ENCODE measurements at regions not wholly inside any gene's neighbourhood (a gene's known extent, or its start where the extent isn't known, plus 50 kb on each side); places are given as distances from the start of the nearest gene placed in this dataset.
"Not testable (repeated sequence)": the region's sequence is repeated elsewhere in the genome, so short reads cannot be mapped to it uniquely, and the experiment has no call there.

- no peak for DNase-seq (ENCODE audit: low read depth)
Measured at GRCh38 chr20:40933758-40934157, 94.9 kb upstream of the TOP1 start.

- no peak for DNase-seq (ENCODE audit: low read depth)
Measured at GRCh38 chr20:40938020-40938419, 90.6 kb upstream of the TOP1 start.

GRCh38 chr20:40939667-40940066 lies 89.0 kb upstream of the TOP1 start:
- DNase-seq (ENCODE audit: low read depth), result no peak

GRCh38 chr20:40941133-40941610 lies 87.5 kb upstream of the TOP1 start:
- no peak for DNase-seq (ENCODE audit: low read depth)

GRCh38 chr20:40942006-40942405 lies 86.6 kb upstream of the TOP1 start:
- DNase-seq (ENCODE audit: low read depth), result no peak

DNA sequence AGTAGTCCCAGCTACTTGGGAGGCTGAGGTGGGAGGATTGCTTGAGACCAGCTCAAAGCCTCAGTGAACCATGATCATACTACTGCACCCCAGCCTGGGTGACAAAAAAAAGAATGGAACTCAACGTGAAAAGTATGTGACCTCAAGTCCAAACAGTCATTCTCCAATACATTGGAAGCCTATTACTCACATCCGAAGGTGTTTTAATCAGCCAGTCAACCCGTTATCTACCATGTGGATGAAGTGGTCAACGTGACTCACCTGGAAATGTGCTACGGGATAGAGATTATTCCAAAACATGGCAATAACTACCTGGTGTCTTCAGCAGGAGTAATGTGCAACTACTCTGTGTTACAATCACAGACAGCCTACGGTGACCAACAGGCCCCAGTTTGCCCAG lies 85.8 kb upstream of the TOP1 start:
- no peak for DNase-seq (ENCODE audit: low read depth)

- no peak for DNase-seq (ENCODE audit: low read depth)
Measured at GRCh38 chr20:40943591-40943990, 85.0 kb upstream of the TOP1 start.

- DNase-seq (ENCODE audit: low read depth), result no peak
Measured at GRCh38 chr20:40945189-40945588, 83.4 kb upstream of the TOP1 start.

DNA sequence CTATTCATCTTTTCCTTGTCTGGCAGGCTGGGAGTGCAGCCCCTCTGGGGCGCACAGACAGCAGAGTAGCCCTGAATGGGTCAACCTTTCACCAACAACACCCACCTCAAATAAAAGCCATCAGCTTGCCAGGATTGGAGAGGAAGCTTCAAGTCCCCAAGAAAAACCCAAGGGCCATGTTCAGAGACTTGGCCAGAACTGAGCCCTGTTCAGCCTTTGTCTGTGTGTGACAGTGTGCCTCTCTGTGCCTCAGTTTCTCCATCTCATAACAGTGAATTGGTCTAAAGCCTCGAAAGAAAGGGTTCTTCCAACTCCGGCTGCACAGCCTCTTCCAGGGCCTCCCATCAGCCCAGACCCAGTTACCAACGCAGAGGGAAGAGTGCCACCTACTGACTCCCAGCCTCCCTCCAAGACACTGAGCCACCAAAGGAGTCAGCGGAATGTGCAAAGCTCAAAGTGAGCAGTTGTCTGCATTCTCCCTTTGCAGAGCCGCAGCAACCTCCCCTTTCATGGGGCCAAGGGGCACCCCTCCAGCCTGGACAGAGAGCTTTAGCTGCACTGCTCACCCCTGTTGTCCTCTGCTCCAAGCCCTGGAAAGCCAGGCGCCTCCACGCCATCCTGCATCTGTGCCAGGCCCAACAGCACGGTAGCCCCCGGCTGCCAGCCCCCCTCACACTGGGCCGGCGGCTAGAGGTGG lies 82.7 kb upstream of the TOP1 start:
- DNase-seq (ENCODE audit: low read depth), result no peak

- DNase-seq (ENCODE audit: low read depth), result no peak
Measured at GRCh38 chr20:40946451-40946850, 82.2 kb upstream of the TOP1 start.

GRCh38 chr20:40948465-40949267 lies 80.0 kb upstream of the TOP1 start:
- DNase-seq (ENCODE audit: low read depth), result no peak

DNA sequence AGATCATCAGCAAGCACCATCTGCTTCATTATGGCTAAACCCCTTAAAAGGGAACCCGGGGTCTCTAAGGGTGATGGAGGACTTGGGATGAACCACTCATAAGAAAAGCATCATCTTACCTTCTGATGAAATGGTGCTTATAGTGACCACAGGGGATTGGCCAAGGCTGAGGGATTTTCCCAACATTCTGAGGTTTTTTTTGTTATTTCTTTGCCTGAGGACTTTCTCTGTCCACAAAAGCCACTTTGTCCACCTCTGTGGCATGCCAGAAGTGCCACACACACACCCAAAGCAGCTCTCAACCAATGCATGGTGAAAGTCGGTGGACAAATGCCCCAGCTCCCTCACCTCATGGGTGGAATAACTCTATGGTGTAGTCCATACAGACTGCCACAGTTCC lies 79.3 kb upstream of the TOP1 start:
- DNase-seq (ENCODE audit: low read depth), result no peak

DNA sequence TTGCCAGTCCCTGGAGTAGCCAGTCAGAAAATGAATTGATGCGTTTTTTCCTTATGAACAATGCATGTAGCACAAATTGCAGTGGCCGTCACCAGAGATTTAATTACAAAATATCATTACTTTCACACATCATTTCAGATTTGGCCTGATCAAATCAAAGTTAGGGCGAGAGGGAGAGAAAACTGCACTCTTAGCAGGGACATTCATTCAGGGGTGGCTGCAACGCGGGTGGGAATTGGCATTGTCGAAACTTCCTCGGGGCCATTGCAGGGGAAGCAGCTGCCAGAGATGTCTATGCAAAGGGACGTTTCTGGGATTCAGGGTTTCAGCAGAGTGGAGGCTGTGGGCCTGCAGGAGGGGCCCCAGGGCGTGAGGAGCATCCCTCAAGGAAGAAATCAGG lies 76.5 kb upstream of the TOP1 start:
- no peak for DNase-seq (ENCODE audit: low read depth)

DNA sequence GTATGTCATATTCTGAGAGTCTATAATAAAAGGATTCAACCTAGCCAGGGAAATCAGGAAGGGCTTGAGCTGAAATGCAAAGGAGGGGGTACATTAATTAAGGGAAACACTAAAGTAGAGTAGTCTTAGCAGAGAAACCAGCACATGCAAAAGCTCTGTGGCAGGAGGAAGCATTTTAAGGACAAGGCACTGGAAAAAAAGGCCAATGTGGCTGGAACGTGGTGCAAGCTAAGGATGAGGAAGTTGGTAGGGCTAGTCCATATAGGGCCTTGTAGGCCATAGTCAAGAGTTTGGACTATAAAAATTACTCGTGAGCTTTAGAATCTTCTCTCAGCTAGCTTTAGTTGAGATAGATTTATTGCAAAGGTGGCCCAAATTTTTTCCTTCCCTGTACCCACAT lies 75.2 kb upstream of the TOP1 start:
- no peak for DNase-seq (ENCODE audit: low read depth)

GRCh38 chr20:40953856-40954255 lies 74.8 kb upstream of the TOP1 start:
- DNase-seq (ENCODE audit: low read depth), result no peak

- DNase-seq (ENCODE audit: low read depth), result no peak
Measured at GRCh38 chr20:40954521-40955165, 74.0 kb upstream of the TOP1 start.

- DNase-seq (ENCODE audit: low read depth), result no peak
Measured at GRCh38 chr20:40955326-40955725, 73.3 kb upstream of the TOP1 start.

DNA sequence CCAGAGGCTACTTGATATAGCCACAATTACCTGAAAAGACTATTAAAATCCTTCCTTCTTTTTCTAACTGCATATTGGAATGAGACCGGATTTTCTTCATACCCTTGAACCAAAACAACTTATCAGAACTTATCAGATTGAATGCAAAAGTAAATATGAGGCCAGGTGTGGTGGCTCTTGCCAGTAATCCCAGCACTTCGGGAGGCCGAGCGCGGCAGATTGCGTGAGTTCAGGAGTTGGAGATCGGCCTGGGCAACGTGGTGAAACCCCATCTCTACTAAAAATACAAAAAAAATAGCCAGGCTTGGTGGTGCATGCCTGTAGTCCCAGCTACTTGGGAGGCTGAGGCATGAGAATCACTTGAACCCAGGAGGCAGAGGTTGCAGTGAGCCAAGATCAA lies 72.8 kb upstream of the TOP1 start:
- DNase-seq (ENCODE audit: low read depth), result not testable (repeated sequence)

DNA sequence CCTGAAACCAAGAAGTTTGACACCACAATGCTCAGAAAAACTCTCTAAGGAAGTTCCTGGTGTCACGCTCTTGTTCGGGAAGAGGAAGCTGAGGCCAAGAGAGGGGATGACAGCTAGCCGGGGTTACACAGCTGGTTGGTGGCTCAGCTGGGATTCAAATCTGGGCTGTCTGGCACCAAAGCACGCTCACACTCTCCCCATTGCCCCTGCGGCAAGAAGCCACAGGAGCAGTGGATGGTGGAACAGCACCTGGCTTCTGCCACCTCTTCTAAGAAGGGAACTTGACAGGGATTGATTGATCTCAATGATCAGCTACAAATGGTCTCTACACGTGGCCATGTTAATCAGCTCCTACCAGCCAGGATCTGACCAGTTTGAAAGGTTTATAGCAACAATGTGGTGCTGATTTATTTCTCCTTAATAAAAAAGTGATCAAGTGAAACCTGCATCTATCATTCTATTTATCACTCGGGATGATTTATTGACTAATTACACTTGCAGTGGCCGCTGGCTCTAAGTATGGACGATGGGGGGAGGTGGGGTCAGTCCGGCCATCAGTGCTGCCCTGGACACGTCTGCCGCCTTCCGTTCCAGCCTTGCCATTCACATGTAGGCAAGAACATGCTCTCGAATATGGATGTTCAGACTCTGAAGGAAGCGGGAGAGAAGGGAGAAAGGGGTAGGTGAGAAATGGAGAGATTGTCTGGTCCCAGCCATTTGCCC lies 71.9 kb upstream of the TOP1 start:
- DNase-seq (ENCODE audit: low read depth), result no peak

DNA sequence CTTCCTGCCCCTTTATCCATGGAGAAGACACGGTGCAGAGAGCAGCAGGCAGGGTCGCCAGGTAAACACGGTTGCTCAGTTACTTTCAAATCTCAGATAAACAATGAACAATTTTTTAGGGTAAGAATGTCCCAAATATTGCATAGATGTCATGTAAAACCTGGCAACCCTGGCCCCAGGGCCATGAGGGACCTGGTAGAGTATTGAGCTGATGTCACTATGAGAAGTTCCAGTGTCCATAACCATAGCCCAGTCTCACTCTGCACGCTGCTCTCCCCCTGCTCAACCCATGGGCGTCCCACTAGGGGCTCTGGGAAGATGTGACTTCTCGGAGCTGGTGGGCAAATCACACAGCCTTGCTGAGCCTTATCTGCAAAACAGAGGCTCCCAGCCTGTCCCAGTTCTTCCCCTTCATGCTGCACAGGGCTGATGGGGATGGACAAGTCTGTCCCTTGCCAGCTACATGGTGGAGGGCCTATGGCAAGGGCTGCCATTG lies 71.3 kb upstream of the TOP1 start:
- DNase-seq (ENCODE audit: low read depth), result no peak

GRCh38 chr20:40958598-40958997 lies 70.0 kb upstream of the TOP1 start:
- no peak for DNase-seq (ENCODE audit: low read depth)

All from T-helper 22 cell (primary cell).